ENCODE measurements at regions not wholly inside any gene's neighbourhood (a gene's known extent, or its start where the extent isn't known, plus 50 kb on each side); places are given as distances from the start of the nearest gene placed in this dataset.

DNA sequence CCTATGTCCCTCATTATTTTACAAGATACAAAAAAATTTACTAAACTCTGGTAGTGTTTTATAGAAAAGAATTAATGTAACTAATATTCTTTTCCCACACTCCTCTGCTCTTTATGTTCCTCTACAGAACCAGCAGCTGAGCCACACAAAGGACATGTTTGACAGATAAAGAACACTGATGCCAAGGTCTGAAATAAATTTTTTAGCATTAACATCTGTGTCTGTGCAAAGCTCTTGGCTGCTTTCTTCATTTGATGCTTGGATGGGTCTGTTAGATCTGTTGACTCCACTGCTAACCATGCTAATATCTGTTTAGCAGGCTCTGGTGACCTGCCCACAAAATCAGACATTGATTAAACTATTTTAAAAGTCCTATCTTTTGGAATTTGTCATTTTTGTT lies 2363.8 kb downstream of the PCDH9 start:
- DNase-seq (ENCODE audit: low spot score): no peak
- intact Hi-C loops (cut with micrococcal nuclease; ENCODE audit: unreplicated experiment): no loop called here
- BruUV-seq (replicated peaks): no TSS peak
- Histone ChIP-seq H4K20me1 (ENCODE audit: insufficient read depth, low read length) (no peaks in the 10 kb centered on the region), H3K4me2 (ENCODE audit: low read depth, low read length) (no peak overlapping the region), H3K9me3 (ENCODE audit: low read length) (no peaks in the 10 kb centered on the region), H3K36me3 (replicated peaks in 1 of 2; ENCODE audit: control insufficient read depth in 1 of 2, insufficient read depth in 2 of 2, low read length in 2 of 2) (no peaks in the 10 kb centered on the region), H3K79me2 (ENCODE audit: insufficient read depth, low read length) (no peaks in the 10 kb centered on the region), H3K27ac (ENCODE audit: extremely low read length, insufficient read depth, low read length) (no peak overlapping the region), H2AFZ (ENCODE audit: low read length) (no peak overlapping the region), H3K4me3 (replicated peaks in 1 of 3; ENCODE audit: insufficient read depth in 1 of 3, low read depth in 2 of 3, low read length in 3 of 3) (no peak overlapping the region), H3K27me3 (ENCODE audit: control insufficient read depth in 1 of 2, insufficient read depth in 2 of 2, low read length in 2 of 2) (no peaks in the 10 kb centered on the region), H3K9ac (ENCODE audit: insufficient read depth, low read depth, low read length) (no peak overlapping the region), H3K4me1 (ENCODE audit: insufficient read depth, low read length) (no peaks in the 10 kb centered on the region)
- TF ChIP-seq, protein P1, sequence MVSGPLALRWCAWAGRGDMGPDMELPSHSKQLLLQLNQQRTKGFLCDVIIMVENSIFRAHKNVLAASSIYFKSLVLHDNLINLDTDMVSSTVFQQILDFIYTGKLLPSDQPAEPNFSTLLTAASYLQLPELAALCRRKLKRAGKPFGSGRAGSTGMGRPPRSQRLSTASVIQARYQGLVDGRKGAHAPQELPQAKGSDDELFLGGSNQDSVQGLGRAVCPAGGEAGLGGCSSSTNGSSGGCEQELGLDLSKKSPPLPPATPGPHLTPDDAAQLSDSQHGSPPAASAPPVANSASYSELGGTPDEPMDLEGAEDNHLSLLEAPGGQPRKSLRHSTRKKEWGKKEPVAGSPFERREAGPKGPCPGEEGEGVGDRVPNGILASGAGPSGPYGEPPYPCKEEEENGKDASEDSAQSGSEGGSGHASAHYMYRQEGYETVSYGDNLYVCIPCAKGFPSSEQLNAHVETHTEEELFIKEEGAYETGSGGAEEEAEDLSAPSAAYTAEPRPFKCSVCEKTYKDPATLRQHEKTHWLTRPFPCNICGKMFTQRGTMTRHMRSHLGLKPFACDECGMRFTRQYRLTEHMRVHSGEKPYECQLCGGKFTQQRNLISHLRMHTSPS (CRISPR knock-in tag; IDR thresholded peaks at IDR 0.05; ENCODE audit: low read depth): no peak
- TF ChIP-seq SMYD3 (CRISPR knock-in tag; IDR thresholded peaks at IDR 0.05): no peak
- TF ChIP-seq ZBTB42 (CRISPR knock-in tag; IDR thresholded peaks at IDR 0.05): no peak
- TF ChIP-seq PCBP2 (optimal IDR thresholded peaks at IDR 0.05; ENCODE audit: low read depth, low read length, poor library complexity, severe bottlenecking): no peak
- TF ChIP-seq, protein P2, sequence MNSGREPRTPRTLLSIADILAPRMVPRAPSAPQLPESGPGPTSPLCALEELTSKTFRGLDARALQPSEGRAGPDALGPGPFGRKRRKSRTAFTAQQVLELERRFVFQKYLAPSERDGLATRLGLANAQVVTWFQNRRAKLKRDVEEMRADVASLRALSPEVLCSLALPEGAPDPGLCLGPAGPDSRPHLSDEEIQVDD (CRISPR knock-in tag; IDR thresholded peaks at IDR 0.05; ENCODE audit: borderline replicate concordance): no peak
- TF ChIP-seq DNMT3B (CRISPR knock-in tag; conservative IDR thresholded peaks at IDR 0.05): no peak
- no peak for TF ChIP-seq ZBTB20 (CRISPR knock-in tag; IDR thresholded peaks at IDR 0.05; ENCODE audit: borderline replicate concordance, low read depth)
- TF ChIP-seq TMF1 (CRISPR knock-in tag; IDR thresholded peaks at IDR 0.05; ENCODE audit: low read depth): no peak
- TF ChIP-seq, protein P3, sequence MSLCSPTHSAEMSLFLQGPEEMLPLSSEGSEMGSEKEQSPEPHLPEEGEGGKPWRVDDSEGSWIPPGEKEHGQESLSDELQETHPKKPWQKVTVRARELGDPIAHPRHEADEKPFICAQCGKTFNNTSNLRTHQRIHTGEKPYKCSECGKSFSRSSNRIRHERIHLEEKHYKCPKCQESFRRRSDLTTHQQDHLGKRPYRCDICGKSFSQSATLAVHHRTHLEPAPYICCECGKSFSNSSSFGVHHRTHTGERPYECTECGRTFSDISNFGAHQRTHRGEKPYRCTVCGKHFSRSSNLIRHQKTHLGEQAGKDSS (CRISPR knock-in tag; IDR thresholded peaks at IDR 0.05; ENCODE audit: borderline replicate concordance, low read depth): no peak
- TF ChIP-seq EEA1 (CRISPR knock-in tag; IDR thresholded peaks at IDR 0.05; ENCODE audit: borderline replicate concordance): no peak
- no peak for TF ChIP-seq ZNF451 (CRISPR knock-in tag; IDR thresholded peaks at IDR 0.05)
- TF ChIP-seq ZC3H13 (CRISPR knock-in tag; IDR thresholded peaks at IDR 0.05): no peak
- TF ChIP-seq ZFP41 (CRISPR knock-in tag; IDR thresholded peaks at IDR 0.05; ENCODE audit: borderline replicate concordance): no peak
- TF ChIP-seq SRSF1 (optimal IDR thresholded peaks at IDR 0.05; ENCODE audit: low read depth, low read length): no peak
- TF ChIP-seq KDM6A (CRISPR knock-in tag; IDR thresholded peaks at IDR 0.05; ENCODE audit: low read depth): no peak
- no peak for TF ChIP-seq THYN1 (CRISPR knock-in tag; IDR thresholded peaks at IDR 0.05; ENCODE audit: borderline replicate concordance, low read depth)
- no peak for TF ChIP-seq PITX1 (CRISPR knock-in tag; IDR thresholded peaks at IDR 0.05)
- no peak for TF ChIP-seq ONECUT2 (CRISPR knock-in tag; IDR thresholded peaks at IDR 0.05)
- no peak for TF ChIP-seq NR3C1 (CRISPR knock-in tag; IDR thresholded peaks at IDR 0.05)
- no peak for ATAC-seq
- ChIA-PET CTCF (ENCODE audit: low intra/inter-chr PET ratio, low total read pairs) (no interaction called here), POLR2A (no interaction called here)
- no peak for FAIRE-seq
- in situ Hi-C loops (cut with HindIII; ENCODE audit: extremely low pct_ligation_motif_present, low pct_unique_long_range_greater_than_20kb): no loop called here
